Epithelial cell of proximal tubule (primary cell): ENCODE measurements at regions not wholly inside any gene's neighbourhood (a gene's known extent, or its start where the extent isn't known, plus 50 kb on each side); places are given as distances from the start of the nearest gene placed in this dataset.
"Not testable (repeated sequence)": the region's sequence is repeated elsewhere in the genome, so short reads cannot be mapped to it uniquely, and the experiment has no call there.

Experiments
- DNase-seq: peaks from one replicate; pipeline ENCODE4 v3.0.0-alpha.2; 2011; ENCODE audit warnings: low read depth
- H3K4me3 ChIP-seq: 2 replicates; pipeline ENCODE4 v1.5.1; 2011; ENCODE audit warnings: low read depth, mild to moderate bottlenecking, low read length
- TF ChIP-seq, protein P1 (sequence below): conservative IDR thresholded peaks from 2 replicates; pipeline ENCODE4 v1.5.1; 2012; ENCODE audit warnings: low read depth, mild to moderate bottlenecking, low read length

DNA sequence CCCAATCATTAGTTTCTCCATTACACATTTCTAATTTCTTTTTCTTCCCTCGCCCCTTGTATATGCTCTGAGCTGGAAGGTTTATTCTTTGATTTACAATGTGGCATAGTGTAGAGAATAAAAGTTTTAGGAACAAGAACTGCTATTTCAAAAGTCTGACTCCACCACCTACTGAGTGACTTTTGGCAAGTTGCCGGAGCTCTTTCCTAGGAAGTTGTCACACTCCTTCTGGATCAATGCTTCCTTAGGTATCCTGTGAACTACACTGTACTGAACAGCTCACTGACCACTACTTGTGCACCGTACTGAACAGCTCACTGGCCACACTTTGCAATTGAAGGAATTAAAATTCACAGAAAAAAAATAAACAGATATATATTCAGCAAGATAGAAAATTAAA is 458.2 kb downstream of the FRK start:
- no peak overlapping the region for H3K4me3 ChIP-seq
- TF ChIP-seq, protein P1, sequence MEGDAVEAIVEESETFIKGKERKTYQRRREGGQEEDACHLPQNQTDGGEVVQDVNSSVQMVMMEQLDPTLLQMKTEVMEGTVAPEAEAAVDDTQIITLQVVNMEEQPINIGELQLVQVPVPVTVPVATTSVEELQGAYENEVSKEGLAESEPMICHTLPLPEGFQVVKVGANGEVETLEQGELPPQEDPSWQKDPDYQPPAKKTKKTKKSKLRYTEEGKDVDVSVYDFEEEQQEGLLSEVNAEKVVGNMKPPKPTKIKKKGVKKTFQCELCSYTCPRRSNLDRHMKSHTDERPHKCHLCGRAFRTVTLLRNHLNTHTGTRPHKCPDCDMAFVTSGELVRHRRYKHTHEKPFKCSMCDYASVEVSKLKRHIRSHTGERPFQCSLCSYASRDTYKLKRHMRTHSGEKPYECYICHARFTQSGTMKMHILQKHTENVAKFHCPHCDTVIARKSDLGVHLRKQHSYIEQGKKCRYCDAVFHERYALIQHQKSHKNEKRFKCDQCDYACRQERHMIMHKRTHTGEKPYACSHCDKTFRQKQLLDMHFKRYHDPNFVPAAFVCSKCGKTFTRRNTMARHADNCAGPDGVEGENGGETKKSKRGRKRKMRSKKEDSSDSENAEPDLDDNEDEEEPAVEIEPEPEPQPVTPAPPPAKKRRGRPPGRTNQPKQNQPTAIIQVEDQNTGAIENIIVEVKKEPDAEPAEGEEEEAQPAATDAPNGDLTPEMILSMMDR = no peak
- no peak for DNase-seq

DNA sequence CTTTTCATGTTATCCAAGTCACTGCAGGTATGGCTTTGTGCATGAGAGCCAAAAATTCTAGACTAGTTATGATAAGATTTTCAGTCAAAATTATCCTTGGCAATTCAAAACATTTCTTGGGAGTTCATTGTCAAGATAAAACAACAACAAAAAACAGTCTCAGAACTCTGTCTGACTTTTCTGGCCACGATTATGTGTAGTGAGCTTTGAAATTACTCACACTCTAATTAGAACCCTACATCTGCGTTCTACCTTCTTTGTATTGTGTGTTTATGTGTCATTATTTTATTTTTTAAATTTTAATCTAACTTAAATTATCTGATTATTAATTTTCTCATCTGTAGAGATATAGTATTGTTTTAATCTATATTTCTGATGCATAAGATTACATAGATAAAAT is 459.2 kb downstream of the FRK start:
- DNase-seq = no peak
- TF ChIP-seq, protein P1 = no peak

DNA sequence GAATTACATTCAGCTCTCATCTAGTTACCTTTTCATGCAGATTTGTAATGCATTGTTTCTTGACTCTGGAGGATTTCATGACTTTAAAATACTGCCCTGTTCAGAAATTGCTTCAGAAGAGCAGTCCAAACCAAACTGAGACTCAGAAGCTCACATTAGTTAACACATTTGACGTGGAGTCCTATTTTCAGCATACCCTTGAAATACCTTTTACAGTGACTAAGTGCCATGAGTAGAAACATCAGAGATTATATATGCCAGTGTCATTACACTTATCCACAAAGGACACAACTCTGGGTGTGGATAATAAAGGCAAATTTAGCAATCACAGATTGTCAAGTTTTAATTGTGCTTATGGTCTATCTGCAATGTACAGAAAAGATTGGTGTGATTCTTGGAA is 459.6 kb downstream of the FRK start:
- TF ChIP-seq, protein P1 = no peak
- no peak for DNase-seq
- no peak overlapping the region for H3K4me3 ChIP-seq

More for the DNA sequence above, 459.2 kb downstream of the FRK start:
- H3K4me3 ChIP-seq = no peak overlapping the region

DNA sequence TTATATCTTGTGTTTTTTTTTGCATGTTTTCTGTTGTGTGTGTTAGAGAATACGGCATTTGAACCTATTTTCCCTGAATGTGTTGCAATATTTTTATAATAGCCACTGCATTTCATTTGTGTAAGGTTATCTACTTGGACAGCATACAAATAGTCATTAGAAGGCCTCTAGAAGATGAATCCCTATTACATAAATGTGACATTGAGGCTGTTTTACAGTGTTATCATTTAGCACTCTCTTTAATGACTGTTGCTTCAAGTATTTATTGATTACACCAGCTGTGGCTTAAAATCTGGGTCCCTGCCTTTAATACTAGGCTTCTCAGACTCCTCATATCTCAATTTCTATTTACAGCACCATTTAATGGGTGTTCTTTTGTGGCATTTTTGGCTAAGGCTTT is 465.8 kb downstream of the FRK start:
- DNase-seq = no peak
- TF ChIP-seq, protein P1 = no peak
- H3K4me3 ChIP-seq = no peak overlapping the region

DNA sequence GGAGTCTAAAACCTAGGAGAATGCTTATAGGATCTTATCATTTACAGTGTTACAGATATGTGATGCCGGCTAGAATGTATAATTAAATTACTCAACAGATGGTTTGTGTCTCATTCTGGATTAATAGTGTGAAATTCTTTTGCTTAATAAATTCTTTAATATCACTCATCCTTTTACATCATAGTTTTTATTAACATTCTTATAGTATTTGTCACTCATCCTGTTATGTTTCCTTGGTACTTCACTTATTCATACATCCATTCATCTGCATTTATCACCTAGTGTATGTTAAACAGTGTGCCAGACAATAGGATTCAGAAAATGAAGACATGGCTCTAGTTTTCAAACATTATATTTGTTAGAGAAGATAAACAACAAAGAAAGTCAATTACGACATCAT is 468.7 kb downstream of the FRK start:
- H3K4me3 ChIP-seq = no peak overlapping the region
- DNase-seq = no peak
- TF ChIP-seq, protein P1 = no peak

DNA sequence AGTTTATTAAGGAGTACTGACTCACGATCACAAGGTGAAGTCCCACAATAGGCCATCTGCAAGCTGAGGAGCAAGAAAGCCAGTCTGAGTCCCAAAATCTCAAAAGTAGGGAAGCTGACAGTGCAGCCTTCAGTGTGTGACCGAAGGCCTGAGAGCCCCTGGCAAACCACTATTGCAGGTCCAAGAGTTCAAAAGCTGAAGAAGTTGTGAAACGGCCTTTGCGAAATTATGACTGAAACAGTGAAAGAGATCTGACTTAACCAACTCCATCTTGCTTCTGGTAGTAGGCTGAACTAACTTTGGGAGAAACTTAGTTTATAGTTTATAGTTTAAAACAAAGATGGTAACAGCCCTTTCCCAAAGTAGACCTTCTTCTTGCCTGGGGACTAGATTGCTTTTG is 471.6 kb downstream of the FRK start:
- not testable (repeated sequence) for H3K4me3 ChIP-seq, DNase-seq

DNA sequence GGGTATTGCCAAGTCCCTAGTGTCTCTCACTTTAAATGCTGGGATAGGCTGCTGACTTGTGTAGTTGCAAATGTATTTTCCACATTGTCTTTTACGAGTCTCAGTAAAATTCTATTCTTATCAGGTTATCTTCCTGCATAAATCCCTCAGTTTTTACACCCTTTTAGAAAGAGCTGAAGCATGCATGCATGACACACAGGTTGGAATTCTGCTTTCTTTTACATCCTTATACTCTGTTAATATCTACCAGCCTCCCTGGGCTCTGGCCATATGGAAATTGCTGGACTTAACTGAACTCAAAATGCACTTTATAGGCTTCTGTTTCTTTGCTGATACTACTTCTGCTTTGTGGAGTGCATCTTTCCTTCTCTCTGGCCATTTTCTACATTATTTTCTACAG is 477.4 kb downstream of the FRK start:
- TF ChIP-seq, protein P1 = no peak
- no peak for DNase-seq
- no peak overlapping the region for H3K4me3 ChIP-seq

DNA sequence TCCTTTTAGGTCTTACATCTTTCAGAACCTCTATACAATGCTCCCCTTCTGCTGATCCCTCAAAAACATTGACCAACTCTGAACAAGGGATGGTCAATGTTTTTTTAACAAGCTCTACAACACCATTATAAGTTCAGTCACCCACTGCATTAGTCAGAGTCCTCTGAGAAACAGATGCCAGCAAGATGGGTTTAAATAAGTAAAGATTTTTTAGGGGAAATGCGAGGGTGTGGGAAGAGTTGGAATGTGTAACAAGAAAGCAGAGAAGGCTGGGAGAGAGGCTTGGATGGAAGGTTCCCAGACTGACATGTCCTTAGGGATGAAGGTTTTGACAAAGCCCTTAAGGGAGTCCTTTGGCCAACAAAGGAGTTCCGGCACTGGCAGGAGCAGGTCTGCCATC is 478.3 kb downstream of the FRK start:
- DNase-seq = no peak
- TF ChIP-seq, protein P1 = no peak
- no peak overlapping the region for H3K4me3 ChIP-seq

DNA sequence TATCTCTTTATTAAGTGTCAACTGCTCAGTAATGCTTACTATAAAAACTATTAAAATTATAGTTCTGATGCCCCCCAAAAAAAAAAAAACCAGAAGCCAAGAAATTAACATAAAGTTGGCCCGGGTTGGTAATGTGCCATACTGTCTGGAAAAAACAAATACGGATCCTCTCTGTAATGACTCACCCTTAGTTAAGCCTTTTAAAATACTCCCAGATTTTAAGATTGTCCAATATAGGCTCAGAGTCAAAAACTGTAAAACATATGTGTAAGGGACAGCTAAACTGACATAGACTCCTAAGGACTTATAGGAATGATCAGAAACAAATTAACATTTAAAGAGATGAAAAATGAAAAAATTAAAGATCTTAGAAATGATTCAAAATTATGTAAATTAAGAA is 481.1 kb downstream of the FRK start:
- not testable (repeated sequence) for DNase-seq, H3K4me3 ChIP-seq
